ENCODE measurements at regions not wholly inside any gene's neighbourhood (a gene's known extent, or its start where the extent isn't known, plus 50 kb on each side); places are given as distances from the start of the nearest gene placed in this dataset.
"Not testable (repeated sequence)": the region's sequence is repeated elsewhere in the genome, so short reads cannot be mapped to it uniquely, and the experiment has no call there.

DNA sequence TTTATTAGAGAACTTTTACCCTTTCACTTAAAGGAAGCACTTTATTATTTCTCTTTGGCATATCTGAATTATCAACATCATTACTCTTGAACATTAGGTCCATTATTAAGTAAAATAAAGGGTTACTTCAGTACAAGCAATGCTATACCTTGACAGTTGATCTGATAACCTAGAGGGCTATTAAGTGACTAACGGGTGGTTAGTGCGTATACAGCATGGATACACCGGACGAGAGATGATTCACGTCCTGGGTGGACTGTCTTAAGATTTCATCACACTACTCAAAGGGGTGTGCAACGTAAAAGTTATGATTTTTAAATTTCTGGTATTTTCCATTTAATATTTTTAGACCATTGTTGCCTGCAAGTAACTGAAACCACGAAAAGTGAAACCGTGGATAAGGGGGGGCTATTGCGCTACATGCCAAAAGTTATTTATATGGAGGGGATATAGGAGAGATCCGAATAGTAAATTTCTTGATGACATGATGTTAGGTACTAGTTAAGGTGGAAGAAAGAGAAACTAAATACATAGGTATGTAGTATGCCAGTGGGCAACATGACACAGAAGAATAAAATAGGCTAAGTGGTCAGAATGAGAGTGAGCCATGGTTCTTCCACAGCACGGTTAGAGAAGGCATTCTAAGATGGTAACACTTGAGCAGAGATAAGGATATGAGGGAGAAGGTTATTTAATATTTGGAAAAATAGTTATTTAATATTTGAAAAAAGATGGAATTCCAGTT is 230.8 kb upstream of the ANKRD50 start:
- DNase-seq (ENCODE audit: low read depth, low spot score), result no peak

DNA sequence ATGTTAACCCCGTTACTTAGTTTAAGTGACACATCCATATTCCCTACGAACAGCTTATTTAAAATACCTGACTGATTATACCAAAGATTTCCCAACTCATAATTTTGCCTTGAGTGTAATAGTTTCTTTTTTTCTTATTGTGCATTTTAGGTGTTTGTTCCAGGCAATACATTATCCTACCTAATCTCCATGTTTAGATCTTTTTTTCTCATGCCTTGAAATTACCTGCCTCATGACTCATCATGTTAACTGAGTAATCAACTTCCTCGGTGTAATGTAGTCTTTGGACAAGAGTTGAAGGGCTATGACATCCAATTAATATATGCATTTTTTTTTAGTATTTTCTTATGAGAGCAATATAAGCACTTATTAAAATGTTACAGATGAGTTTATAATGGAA is 228.7 kb upstream of the ANKRD50 start:
- no peak for DNase-seq (ENCODE audit: low read depth, low spot score)

DNA sequence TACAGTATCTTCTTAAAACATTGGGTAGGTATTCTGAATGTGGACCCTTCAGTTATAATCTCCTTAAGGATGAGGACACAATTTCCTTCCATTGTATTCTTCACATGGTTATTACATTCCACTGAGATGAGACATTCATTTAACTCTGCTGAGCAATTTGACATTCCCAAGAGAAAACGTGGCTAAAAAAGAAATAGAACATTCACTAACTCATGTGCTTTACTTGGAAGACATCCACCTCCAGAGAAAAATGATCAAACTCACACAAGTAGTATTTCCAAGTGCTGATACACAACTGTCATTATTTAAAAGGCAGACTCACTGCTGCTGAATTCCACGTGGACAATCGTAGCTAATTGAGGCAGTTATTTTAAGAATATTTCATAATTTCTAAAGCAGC is 227.9 kb upstream of the ANKRD50 start:
- DNase-seq (ENCODE audit: low read depth, low spot score), result peak; percentile 83

DNA sequence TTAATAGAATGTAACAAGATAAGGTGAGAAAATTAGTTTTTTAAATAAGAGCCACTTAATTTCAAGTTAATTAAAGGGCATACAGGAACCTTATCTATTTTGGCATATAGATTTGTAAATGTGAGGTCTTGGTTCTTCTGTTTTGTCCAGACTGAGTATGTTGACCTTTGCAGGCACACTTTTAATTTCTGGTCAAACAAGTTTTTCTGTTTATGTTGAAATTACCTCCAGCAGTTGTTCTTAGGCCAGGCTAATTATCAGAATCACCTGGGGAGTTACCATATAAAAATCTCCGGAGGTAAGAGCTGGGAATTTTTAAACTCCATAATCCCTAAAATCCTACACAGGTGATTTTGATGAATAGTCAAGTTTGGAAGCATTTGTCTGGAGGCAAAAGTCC is 227.4 kb upstream of the ANKRD50 start:
- no peak for DNase-seq (ENCODE audit: low read depth, low spot score)

DNA sequence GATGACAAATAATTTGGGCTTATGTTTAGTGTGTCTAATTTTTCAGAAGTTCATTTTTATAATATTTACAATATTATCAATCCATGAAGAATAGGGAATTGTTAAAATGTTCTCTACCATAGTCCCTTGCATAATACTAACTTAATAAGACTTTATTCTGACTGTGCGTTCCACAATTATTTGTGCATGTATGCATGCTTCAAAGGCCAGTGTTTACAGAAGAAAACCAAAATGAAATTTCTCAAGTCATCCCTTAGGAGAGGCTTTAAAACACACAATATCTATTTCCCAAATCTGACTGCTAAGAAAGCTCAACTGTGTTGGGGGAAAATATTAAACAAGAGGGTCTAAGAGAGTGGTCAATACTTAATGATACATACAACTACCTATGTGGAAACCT is 226.3 kb upstream of the ANKRD50 start:
- no peak for DNase-seq (ENCODE audit: low read depth, low spot score)

DNA sequence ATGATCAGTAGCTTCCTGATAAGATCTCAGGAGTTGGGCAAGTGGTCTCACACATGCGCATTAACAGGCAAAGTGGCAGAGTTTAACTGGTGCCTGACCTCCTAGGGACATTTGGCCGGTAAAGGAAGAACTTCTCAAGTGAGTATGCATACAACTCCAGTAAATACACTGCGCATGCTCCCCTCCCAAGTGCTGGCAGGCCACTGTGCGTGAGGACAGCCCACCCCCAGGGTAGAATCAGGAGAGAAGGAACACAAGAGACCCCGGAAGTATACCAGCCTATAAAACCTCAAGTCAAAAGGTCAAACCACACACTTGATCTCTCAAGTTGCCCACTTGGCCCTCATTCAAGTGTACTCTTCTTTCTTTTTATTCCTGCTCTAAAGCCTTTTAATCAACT is 225.5 kb upstream of the ANKRD50 start:
- DNase-seq (ENCODE audit: low read depth, low spot score), result no peak

DNA sequence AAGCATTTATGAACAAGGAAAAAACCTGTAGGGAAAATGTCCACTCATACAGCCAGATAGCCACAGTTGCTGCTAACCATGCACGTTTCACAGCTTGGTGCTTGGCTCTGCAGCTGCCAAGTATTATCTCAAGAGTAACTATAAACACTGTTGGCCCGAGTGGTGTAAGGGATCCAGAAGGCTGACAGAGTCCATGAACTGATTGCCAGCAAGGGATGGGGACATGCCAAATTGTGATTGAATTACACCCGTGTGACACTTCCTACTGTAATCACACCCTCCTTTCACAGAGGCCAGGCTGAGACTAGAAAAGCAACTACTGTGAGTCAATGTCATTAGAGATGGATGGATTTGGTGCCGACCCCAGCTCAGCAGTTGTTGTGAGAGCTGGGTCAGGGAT is 223.9 kb upstream of the ANKRD50 start:
- DNase-seq (ENCODE audit: low read depth, low spot score), result peak; percentile 39

DNA sequence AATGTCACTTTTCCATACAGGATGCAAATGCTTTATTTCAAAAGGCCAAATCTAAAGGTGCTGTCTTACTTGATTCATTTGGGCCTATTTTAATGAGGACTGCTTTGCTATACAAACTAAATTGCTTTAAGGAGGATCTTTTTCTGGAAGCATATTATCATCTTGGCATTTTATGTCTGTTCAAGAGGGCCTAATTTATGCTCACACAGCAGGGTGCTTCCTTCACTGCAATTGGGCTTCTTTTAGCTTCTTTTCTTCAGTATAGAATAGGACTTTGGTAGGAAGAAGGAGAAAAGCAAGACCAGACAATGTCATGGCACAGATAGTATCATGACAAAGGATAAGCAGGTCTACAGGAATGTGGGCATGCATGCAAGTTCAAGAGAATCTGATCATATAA is 222.4 kb upstream of the ANKRD50 start:
- DNase-seq (ENCODE audit: low read depth, low spot score), result no peak

DNA sequence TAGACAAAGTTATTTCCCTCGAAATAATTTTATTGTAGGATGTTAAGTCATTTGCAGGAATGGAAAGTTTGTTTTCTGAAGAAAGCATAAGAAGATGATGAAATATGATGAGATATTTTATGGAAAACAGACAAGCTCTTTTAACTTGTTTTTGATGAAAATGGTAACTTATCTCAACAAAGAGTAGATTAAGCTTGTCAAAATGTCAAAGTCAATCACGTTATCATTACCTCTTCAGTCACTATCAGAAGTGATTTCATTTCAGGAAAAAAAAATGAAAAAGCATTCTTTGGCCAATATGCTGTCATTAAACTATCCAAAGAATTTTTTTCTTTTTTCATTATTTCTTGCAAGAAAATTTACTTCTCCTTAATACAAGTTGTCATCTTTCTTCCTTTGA is 221.0 kb upstream of the ANKRD50 start:
- no peak for DNase-seq (ENCODE audit: low read depth, low spot score)

DNA sequence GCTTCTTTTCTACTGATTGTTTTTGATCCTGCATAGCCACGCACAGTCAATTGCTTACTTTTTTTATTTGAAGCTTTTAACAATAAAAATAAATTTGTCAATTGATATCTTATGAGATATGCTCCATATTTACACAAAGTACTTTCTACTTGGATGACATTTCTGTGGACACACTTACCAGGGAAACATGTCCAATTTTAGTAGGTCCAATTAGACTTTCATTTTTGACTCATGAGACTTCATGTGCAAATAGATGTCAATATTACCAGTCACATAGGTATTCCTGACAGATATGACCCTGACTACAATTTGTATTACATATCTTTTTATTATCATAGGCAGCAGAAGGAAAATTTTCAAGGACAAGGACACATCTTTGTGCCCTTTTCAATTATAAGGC is 219.9 kb upstream of the ANKRD50 start:
- DNase-seq (ENCODE audit: low read depth, low spot score), result no peak

DNA sequence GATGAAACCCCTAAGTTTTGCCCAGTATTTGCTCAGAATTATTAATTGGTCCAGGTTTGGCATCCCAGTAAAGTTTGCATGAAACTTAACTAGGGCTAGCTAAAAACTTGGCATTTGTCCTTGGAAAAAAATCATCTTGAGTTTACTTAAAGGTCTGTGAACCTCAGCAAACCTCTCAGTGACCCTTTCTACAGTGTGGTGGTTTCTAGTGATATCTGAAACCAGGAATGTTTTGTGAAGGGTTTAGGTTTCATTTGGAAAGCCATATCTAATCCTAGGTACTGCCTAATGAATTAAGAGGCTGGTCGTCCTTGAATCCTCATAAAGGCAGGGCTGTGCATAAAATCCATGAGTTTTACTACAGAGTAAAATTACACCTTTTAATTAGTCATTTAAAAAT is 218.5 kb upstream of the ANKRD50 start:
- DNase-seq (ENCODE audit: low read depth, low spot score), result peak; percentile 46

DNA sequence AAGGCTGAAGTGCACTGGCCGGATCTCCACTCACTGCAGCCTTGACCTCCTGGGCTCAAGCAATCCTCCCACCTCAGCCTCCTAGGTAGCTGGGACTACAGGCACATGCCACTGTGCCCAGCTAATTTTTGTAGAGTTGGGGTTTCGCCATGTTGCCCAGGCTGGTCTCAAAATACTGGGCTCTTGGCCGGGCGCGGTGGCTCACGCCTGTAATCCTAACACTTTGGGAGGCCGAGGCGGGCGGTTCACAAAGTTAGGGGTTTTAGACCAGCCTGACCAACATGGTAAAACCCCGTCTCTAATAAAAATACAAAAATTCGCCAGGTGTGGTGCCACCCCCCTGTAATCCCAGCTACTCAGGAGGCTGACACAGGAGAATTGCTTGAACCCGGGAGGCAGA is 210.2 kb upstream of the ANKRD50 start:
- not testable (repeated sequence) for DNase-seq (ENCODE audit: low read depth, low spot score)

DNA sequence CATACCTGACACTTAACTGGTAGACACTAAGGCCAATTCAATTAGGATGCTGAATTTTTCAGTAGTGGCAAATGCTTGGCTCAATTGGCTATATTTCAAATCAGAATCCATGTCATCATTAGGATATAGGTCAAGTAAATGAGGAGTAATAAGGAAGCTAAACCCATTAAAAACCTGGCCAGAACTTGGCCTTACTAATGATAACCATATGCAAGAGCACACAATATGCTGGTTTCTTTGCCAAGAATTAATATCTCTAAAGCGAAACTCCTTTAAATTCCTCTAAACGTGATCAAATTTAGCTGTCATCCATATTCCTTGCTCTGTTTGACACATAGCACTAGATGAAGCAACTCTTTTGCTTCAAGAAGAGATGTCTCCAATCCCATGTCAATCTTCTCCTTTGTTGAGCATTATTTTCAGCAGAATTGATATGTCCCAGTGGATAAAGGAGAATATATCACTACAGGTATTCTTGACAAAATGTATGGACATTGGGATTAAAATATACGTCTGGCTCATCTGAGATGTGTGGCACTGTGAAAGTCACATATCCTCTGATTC is 206.1 kb upstream of the ANKRD50 start:
- DNase-seq (ENCODE audit: low read depth, low spot score), result no peak

DNA sequence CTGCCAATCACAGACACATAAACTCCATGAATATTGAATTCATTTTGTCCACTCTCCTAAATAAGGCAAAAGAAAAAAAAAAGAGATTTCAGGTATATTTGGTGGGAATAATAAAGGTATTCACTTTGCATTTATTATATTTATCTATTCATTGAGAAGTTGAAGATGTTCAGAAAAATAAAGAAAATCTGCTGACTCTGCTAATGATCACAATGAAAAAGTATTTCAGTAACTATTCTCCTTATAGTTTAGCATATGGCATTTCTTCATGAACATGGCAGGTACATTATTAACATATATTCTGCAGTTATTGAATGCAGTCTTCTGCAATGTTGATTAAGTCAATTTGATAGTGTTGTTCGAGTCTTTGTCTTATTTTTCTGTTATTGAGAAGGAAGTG is 202.5 kb upstream of the ANKRD50 start:
- DNase-seq (ENCODE audit: low read depth, low spot score), result no peak

DNA sequence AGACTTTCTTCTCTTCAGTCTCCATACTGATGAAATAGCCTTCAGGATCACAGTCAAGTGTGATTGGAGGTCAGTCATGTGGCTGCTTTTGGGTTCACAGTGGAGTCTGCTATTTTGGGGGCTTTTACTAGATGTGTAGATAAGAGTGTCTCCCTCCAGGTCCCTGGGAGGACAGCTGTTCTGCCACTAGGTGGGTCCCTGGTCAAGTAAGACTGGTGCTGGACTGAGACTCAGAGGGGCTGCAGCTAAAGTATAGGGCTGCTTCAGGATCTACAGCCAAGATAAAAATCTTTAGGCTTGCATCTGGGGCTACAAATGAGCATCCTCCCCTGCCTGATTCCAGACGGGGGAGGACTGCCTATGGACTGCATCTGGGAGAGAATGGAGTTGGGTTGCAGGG is 200.7 kb upstream of the ANKRD50 start:
- DNase-seq (ENCODE audit: low read depth, low spot score), result no peak

DNA sequence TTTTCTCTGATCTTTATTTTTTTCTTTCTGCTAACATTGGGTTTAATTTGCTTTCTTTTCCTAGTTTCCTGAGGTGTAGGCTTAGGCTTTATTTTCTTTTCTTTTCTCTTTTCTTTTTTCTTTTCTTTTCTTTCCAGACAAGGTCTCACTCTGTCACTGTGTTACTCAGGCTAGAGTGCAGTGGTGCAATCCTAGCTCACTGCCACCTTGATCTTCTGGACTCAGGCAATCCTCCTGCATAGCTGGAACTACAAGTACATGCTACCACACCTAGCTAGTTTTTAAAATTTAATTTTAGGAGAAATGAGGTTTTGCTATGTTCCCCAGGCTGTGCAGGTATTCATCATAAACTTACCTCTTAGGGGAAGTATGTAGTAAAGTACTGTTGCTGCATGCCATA is 197.8 kb upstream of the ANKRD50 start:
- DNase-seq (ENCODE audit: low read depth, low spot score), result no peak

DNA sequence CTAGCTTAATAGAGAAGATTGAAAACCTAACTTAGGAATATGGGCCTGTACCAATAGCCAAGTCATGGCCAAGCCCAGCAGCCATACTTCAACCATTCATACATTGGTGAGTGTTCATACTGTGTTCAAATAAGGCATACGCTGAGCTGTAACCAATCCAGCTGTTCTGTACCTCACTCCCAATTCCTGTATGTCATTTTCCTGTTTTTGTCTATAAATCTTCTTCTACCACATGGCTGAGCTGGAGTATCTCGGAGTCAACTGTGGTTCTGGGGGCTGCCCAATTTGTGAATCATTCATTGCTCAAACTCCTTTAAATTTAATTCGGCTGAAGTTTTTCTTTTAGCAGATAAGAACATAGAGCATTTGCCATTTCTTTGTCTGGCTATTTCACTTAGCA is 195.3 kb upstream of the ANKRD50 start:
- no peak for DNase-seq (ENCODE audit: low read depth, low spot score)

DNA sequence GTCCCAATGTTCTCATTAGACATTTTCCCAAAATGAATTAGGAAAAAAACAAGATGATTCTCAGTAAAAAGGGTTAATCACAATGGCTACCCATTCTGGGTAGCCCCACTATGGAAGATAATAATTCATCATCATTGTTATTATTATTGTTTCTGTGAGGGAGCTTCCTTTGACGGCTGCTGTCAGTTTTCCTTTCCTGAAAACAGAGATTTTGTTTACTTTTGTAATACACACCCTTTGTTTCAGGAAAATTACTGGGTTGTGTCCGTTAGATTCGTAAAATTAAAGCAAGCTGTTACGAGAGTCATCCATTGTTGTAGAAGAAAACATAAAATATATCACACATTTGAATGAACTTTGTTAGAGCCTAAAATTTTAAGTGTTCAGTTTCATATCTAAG is 192.9 kb upstream of the ANKRD50 start:
- no peak for DNase-seq (ENCODE audit: low read depth, low spot score)

DNA sequence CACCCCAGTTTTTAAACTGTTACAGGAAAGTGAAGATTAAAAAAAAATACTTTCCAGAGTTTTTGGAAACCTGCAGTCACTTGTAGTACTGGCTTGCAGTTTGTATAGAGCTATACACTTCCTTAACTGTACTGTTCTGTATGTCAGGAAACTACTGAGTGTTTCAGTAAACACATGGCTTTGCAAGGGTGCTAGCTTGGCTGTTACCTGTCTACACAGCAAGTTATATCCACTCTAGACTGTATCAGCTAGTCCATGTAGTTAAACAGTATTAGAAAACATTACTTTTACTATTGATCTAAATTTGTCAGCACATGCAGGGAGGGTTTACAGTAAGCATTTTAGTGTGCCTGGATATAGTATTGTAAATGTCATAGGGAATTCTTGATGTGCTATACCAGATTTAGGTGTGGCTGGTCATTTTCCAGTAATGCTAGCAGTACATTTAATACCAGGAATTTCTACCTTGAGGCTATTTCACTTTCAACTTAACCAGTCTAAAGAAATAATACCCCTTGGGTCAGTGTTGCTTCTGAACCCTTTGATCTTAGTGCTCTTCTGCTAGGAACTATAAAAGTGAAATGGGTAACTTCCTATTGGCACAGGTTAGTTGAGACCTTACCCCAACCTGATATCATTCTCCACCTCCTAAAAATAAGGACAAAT is 192.3 kb upstream of the ANKRD50 start:
- DNase-seq (ENCODE audit: low read depth, low spot score), result no peak

DNA sequence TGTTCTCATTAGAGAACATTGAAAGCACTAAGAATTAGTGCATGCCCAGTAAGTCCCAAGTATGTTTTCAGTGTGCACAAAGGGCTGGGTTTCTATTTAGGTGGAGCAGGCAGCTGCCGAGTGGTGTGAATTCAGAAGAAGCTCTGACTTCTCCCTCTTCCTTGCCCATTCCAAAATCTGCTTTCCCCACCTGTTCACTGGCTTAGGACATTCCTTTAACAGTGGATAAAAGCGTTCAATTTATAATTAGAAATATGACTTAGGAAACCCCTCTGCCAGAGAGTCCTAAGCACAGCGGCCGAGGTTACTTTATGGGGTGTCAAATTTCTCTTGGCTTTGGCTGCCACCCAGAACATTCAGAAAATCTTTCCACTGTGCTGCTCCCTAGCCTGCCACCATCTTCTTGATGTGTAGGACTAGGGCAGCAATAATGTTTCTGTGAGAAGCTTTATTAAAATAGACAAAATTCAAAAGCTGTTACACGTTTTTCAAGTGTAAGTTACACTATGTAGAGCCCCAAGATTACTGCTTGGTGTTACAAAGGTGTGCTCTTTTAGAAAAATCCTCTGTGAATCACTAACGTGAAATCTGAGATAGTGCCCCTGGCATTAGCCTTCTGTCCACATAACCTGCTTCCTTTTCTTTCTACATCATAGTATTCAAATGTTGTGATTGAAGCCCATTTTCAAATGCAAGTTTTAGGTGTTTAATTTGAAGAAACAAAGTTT is 191.6 kb upstream of the ANKRD50 start:
- peak; percentile 49 for DNase-seq (ENCODE audit: low read depth, low spot score)

DNA sequence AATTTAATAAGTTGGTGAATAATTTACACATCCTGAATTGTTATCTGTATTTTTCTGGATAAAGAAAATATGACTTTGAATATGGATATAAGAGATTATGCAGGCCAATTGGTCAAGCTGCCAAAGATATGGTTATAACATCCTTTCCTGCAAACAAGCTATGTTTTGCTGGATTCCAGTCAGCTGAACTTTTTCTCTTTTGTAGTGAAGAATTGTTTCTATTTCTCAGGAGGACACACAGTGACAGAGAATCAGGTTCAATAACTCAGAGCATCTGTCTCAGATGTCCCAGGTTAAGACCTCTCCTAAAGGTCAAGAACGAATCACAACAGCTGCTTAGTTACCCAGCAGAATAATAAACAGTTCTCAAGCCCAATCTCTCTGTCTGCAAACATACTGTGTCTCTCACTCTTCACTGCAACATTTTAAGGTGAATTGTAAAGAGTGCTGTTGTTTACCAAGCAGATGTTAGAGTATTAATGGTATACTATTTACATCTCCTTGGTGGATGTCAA is 189.5 kb upstream of the ANKRD50 start:
- no peak for DNase-seq (ENCODE audit: low read depth, low spot score)

DNA sequence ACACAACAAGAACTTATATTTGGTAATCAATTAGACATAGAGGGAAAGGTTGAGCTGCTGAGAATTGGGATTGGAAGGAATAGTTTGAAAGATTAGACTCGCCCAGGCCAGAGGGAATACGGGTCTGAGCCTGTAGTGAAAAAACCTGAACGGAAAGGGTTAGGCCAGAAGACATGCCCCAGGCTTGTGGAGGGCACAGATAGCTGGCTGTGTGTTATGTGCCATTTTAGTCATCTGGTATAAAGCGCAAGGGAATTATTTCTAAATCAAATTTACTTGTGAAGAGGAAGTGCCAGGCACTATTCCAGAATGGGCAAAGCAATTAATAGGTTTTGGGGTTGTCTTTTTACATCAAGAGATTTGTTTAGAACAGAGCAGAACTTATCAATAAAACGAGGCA is 187.5 kb upstream of the ANKRD50 start:
- no peak for DNase-seq (ENCODE audit: low read depth, low spot score)

Data from smooth muscle cell of the brain vasculature (primary cell).